NB4 (cell line): ENCODE measurements at regions not wholly inside any gene's neighbourhood (a gene's known extent, or its start where the extent isn't known, plus 50 kb on each side); places are given as distances from the start of the nearest gene placed in this dataset.

Experiments used
- DNase-seq: peaks from one replicate; pipeline ENCODE4 v3.0.0; 2010; ENCODE audit warnings: low read depth
- H3K4me3 ChIP-seq: one replicate; pipeline ENCODE4 v1.5.1; 2011; ENCODE audit warnings: mild to moderate bottlenecking, low read depth, low read length, moderate library complexity
- MAX ChIP-seq: IDR thresholded peaks from 2 replicates; pipeline ENCODE4 v1.6.1; 2011; ENCODE audit warnings: low read depth, low read length
- MYC ChIP-seq: IDR thresholded peaks from 2 replicates; pipeline ENCODE4 v1.6.1; 2011; ENCODE audit warnings: low read depth, low read length
- POLR2A ChIP-seq: IDR thresholded peaks from 2 replicates; pipeline ENCODE4 v1.6.1; 2011; ENCODE audit warnings: mild to moderate bottlenecking; ENCODE audit not compliant: insufficient read length; ENCODE audit errors: extremely low read depth
- TF ChIP-seq, protein P1 (sequence below): IDR thresholded peaks from one replicate; pipeline ENCODE4 v1.5.1; 2012; ENCODE audit warnings: low read depth, low read length

DNA sequence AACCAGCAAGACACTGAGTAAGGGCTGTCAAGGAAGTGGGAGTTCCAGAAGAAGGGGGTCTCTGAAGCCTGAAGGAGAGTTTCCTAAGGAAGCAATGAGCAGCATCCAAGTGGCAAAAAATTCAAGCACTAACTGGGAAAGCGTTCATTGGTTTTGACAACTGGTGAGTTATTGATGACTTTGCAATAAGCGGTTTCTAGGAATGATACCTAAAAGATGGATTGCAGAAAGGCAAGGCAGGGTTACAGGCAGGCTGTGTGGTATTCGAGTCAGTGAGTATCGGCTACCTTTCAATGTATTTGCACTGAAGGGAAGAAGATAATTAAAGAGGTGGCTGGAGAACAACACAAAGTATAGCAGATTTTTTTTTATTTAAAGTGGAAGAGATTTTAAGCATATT is 59.3 kb upstream of the NCAM1 start:
- H3K4me3 ChIP-seq = no peak overlapping the region
- TF ChIP-seq POLR2A (no peak), MYC (no peak), MAX (no peak)
- TF ChIP-seq, protein P1, sequence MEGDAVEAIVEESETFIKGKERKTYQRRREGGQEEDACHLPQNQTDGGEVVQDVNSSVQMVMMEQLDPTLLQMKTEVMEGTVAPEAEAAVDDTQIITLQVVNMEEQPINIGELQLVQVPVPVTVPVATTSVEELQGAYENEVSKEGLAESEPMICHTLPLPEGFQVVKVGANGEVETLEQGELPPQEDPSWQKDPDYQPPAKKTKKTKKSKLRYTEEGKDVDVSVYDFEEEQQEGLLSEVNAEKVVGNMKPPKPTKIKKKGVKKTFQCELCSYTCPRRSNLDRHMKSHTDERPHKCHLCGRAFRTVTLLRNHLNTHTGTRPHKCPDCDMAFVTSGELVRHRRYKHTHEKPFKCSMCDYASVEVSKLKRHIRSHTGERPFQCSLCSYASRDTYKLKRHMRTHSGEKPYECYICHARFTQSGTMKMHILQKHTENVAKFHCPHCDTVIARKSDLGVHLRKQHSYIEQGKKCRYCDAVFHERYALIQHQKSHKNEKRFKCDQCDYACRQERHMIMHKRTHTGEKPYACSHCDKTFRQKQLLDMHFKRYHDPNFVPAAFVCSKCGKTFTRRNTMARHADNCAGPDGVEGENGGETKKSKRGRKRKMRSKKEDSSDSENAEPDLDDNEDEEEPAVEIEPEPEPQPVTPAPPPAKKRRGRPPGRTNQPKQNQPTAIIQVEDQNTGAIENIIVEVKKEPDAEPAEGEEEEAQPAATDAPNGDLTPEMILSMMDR = no peak
- DNase-seq = no peak

DNA sequence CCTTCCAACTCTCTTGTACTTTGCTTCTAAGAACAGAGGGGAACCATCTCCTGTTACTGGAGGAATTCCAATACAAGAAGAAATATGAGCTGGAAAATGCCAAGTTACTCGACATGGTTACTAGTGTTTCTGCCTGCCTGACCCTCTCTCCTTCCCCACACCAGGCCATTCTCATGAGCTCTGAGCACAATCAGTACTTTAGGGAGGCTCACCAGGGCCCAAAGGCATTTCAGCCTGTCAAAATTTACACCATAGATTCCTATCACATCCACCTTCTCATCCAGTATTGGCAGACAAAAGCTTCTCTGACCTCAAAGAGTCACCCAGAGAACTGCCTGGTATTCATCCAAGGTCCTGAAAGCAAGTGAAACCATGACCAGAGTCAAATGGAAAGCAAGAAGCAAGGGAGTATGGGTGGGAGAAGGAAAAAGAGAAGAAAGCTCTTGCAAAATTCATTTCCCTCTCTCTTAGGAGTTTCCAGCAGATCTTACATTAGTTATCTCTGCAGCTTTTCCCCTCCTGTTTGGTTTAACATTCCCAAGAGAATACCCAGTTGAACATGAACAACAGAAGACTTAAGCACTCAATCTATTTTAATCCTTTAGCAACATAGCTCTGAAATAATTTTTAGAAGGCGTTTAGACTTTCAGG is 58.7 kb upstream of the NCAM1 start:
- H3K4me3 ChIP-seq = no peak overlapping the region
- peak; percentile 6 for DNase-seq
- TF ChIP-seq MYC (no peak), POLR2A (no peak), MAX (no peak)
- TF ChIP-seq, protein P1 = no peak

- DNase-seq = no peak
- TF ChIP-seq POLR2A (no peak), MAX (no peak), MYC (no peak)
- TF ChIP-seq, protein P1 = no peak
- no peak overlapping the region for H3K4me3 ChIP-seq
These were observed 57.9 kb upstream of the NCAM1 start for GRCh38 chr11:112903340-112903739.

DNA sequence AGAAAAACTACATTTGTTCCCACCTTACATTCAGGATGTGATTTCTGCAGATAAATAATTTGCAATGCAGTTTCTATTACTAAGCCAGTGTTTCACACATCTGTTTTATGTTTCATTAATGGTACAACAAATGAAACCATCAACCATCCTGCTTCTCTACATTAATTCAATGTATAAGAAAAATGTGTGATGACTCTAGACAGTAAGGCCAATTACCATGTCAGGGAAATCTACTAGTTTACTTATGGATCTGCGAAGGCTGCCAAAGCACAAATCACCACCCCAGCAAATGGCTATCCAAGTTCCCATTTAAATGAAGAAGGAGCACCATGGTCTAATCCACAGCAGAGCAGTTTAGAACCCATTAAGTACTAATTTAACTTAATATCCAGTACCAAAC is 50.1 kb upstream of the NCAM1 start:
- no peak for TF ChIP-seq MAX
- no peak for TF ChIP-seq MYC
- no peak for TF ChIP-seq POLR2A
- TF ChIP-seq, protein P1 = no peak
- H3K4me3 ChIP-seq = no peak overlapping the region
- DNase-seq = no peak
